GM21576 (cell line): ENCODE measurements at regions not wholly inside any gene's neighbourhood (a gene's known extent, or its start where the extent isn't known, plus 50 kb on each side); places are given as distances from the start of the nearest gene placed in this dataset.

Source experiments
- ATAC-seq: cut with Tn5 transposase; IDR thresholded peaks from one replicate; pipeline ENCODE4 v1.9.1; 2021; ENCODE audit warnings: mild to moderate bottlenecking, moderate library complexity; ENCODE audit not compliant: unreplicated experiment

DNA sequence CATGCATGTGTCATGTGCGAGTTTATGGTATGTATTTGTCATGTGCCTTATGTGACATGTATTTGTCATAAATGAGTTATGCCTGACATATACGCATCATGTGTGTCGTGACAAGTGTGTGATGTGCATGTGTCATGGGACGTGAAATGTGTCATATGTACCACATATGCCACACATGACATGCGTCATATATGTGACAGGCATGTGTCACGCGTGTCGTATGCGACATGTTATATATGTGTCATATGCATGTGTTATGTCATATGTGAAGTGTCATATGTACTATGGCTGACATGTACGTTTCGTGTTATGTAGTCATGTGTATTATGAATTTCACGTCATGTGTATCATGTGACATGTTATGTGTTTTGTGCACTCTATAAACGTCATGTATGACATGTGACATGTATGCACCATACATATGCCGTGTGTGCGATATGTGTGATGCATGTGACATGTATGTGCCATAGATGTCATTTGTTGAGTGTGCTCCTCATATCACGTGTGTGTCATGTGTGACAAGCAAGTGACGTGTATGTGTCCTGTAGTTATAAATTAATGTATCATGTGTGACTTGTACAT lies 2152.3 kb upstream of the PIK3C3 start:
- ATAC-seq: no peak

DNA sequence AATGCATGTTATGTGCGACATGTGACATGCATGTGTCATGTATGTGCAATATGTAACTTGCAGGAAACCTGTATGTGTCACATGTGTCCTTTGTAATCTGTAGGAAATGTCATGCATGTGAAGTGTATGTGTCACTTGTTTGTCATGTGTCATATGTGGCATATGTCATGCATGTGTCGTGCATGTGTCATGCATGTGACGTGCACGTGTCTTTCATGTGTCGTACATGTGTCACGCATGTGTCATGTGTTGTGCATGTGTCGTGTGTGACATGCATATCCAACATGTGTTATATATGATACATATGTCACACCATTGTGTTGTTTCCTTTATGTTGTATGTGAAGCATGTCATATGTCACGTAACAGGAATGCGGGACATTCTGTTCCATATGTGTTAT lies 2153.2 kb upstream of the PIK3C3 start:
- ATAC-seq: no peak

DNA sequence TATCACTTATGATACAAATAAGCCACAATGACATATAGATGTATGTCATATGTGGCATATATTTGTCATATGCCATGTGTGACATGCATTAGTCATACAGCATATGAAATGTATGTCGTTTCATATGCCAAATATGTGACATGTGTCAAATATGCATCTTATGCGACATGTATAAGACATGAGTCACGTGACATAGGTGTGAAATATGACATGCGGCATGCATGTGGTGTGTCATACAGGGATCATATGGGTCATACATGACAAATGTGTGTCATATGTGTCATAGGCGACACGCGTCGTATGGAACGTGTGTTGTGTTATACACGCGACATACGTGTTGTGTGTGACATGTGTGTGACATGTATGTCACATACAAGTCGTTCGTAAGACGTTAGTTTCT lies 2154.0 kb upstream of the PIK3C3 start:
- no peak for ATAC-seq

DNA sequence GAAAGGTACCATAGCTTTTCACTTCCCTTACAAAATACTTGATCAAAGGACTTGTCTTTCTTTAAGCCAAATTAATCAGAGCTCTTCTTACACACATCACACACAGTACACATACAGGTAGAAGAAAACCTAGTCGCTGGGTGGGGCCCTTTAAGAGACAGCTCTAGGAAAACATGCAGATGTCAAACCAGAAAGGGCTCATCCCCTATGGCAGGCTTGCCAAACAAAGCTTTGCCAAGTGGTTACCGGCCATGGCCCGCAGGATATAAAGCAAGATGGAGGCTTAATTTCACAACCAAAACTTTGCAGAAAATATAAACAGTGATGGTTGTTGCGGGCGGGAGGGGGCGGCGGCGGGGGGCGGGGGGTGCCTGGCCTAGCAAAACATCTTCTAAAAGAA lies 2156.0 kb upstream of the PIK3C3 start:
- no peak for ATAC-seq

DNA sequence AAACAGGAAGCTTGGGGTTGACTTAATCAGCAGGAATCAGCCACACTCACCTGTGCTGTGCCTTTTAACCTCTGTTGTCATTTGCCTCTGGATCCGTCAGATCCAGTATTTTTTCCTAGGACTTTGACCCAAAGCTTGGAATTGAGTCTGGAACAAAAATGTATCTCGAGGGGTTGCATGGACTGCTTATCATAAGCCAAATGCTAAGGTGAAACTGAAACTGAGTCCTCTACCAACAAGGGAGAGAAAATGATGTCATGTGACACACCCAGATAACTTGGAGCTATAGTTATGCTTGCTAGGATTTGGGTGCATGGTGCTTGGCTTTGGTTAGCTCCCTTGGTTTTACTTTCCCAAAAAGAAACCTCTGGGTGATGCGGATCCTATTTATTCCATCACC lies 2158.6 kb upstream of the PIK3C3 start:
- ATAC-seq: no peak

DNA sequence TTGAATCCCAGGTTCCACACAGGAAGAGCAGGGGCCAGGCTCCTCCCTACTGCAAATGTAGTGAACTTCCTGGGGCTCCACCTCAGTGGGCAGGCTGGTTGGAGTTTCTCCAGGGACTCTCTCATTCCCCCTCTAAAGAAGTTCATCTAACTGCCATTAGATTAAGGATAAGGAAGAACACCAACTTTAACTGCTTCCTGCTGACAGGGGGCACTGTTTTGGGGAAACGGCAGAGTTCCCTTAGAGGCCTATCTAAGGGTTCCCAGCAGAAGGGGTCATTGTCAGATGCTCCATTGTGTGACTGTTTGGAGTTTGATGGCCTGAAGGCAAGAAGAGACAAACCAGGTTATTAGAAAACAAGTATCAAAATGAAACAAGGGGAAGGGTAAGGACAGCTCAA lies 2159.7 kb upstream of the PIK3C3 start:
- ATAC-seq: no peak

DNA sequence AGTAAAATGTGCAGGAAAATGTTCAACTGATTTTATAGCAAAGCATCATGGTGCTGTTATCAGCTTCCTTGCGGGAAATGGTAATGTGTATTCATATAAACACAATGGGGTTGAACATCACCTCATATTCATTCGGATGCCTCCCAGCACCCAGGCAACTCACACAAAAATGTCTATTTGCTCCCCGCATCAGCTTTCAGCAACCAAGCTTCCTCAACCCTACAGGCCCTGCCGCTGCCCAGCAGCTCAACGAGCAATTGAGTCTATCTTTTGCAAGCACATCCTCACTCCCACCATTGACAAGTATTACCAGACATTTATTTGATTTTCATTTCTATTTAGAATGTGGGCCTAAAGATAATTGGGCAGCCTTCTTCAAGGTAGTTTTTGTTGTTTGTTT lies 2161.4 kb upstream of the PIK3C3 start:
- ATAC-seq: no peak

DNA sequence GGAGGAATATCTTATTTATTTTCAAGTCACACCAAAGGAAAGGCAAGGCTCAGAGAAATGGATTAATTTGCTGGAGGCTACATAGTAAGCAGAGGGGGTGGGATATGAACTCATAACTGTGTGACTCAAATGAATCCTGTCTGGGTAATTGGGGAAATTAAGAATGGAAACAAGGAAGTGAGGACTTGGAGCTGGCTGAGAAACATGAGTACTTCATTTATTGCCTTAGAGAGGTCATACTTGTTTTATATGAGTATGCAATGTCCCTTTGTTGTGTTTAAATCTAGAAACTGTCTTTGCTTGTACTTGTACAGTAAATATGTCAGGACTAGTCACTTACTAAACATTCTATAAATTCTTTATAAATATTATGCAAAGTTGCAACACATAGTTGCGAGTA lies 2166.7 kb upstream of the PIK3C3 start:
- ATAC-seq: no peak

DNA sequence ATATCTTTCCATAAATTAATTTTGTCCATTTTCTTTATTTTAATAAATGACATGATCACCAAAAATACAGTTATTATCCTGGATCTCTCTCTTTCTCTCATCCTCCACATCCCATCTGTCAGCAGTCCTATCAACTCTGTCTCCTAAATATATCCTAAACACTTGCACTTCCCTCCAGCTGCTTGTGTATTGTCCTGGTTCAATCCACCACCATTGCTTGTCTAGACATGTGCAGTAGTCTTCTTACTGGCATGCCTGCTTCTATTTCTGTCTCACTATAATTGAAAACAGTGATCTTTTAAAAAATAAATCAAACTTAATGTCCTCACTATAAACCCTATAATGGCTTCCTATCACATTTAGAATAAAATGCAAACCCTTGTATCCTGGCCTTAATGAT lies 2168.6 kb upstream of the PIK3C3 start:
- no peak for ATAC-seq

DNA sequence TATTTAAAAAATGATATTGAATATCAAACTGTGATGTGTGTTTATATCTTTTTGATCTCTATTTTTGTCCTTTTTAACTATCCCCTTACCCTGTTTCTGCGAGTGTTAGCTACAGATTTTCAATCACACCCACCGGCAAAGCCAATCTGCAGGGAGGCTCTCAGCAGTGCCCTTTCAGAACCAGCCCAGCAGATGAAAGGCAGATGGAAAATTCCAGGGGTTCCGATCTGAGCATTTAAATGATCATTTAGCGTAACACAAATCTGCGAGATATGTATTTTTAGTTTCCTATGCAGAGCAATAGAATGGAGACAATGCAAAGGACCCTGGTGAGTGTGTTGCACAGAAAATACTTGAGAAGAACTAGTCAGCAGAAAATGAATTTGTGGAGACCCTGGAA lies 2170.5 kb upstream of the PIK3C3 start:
- no peak for ATAC-seq

DNA sequence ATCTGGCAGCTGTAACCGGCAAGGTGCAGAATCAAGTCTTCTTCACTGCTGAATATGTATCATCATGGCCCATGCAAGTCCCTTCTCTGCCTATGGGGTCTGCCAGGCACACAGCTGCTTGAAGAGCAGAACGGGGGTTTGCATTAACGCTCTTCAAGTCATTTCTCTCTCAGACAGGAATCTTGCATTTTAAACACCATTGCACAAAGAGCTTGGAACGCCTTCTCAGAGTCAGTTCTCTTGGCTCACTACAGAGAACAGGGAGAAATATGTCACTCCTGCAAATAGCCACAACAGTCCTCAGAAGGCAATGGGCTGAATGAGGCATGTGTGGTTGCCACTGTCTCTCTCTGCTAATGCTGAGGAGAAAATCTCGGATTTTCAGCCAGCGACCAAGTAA lies 2173.5 kb upstream of the PIK3C3 start:
- ATAC-seq: no peak

DNA sequence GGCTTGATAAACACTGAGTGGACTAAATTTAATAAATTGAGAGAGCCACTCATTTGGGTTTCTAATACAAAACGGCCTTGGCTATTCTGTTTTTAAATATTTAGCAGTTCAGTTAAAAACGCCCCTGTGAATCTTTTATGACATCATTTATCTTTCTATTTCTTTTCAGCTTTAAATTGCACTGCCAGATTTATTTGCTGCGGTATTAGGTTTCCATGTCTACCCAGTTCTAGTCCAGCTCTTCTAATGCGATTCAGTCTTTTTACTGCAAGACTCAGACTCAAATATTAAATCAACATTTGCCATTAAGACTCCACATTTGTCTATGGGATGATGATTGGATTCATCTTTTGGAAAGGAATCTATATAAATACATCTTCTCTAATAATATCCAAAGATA lies 2174.3 kb upstream of the PIK3C3 start:
- ATAC-seq: no peak

DNA sequence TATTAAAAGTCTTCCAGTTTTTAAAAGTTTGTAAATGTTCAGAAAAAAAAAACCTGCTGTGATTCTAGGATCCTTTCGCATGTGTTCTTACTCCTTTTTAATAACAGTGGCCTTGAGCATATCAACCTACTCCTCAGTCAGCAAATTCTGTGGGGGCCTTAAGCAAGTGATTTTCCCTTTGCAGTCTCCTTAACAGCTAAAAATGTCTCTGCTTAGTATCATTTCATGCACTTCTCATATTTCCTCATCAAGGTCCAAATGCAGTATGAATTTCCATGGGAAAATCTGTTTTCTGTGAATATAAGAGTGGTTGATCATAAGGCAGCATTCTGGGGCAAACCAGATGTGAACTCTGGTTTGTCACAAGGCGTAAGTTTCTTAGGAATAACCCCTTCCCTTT lies 2175.1 kb upstream of the PIK3C3 start:
- no peak for ATAC-seq

DNA sequence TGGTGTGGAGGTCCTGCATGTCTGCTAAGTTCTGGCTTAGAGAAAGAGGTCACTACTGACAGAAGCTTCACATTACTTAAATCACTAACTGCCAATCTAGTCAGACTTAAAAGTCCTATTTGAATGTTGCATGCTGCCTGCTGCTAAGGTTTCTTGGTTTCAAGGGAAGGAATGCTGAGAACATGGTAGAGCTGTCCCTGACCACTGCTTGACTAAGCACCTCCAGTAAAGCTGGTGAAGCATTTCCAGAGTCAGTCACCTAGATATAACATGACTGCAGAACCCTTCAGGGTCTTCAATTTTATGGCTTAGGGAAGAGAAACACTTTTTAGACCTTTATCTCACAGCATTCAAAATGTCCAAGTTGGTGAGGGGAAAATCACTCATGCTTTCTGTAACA lies 2178.3 kb upstream of the PIK3C3 start:
- ATAC-seq: no peak

DNA sequence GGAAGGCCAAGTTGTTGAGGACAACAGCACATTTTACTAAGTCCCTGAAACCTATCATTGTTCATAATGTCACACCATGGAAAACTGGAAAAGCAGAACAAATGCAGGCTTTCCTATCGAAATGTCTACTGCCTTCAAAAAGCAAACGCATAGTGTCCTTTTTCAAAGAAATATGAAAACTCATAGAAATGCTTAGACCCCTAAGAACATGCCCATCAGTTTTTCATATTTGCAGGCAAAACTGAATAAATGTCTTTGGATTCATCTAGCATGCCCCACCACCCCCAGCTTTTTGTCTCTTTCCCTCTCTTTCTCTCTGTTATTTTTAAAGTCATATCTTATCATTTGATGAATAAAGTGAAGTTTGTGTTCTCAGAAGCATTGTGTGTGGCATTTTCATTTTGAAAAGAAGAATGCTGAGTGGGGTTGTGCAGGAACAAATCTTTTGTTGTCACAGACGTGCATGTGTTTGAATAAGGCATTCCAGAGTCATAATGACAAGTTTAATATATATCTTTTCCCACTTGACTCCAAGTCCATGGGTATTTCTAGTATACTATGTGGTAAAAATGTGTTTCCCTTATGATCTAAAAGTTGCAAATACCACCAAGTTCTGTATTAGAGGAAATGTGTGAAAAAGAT lies 2180.0 kb upstream of the PIK3C3 start:
- no peak for ATAC-seq

DNA sequence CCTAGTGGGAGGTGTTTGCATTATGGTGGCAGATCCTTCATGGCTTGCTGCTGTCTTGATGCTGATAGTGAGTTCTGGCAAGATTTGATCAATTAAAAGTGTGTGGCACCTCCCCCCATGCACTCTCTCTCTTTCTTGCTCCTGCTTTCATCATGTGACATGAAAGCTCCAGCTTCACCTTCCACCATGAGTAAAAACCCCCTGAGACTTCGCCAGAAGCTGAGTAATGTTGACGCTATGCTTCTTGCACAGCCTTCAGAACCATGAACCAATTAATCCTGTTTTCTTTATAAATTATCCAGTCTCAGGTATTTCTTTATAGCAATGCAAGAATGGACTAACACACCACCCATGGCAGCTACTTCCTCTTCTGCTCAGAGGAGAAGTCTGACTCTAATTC lies 2181.4 kb upstream of the PIK3C3 start:
- ATAC-seq: no peak

DNA sequence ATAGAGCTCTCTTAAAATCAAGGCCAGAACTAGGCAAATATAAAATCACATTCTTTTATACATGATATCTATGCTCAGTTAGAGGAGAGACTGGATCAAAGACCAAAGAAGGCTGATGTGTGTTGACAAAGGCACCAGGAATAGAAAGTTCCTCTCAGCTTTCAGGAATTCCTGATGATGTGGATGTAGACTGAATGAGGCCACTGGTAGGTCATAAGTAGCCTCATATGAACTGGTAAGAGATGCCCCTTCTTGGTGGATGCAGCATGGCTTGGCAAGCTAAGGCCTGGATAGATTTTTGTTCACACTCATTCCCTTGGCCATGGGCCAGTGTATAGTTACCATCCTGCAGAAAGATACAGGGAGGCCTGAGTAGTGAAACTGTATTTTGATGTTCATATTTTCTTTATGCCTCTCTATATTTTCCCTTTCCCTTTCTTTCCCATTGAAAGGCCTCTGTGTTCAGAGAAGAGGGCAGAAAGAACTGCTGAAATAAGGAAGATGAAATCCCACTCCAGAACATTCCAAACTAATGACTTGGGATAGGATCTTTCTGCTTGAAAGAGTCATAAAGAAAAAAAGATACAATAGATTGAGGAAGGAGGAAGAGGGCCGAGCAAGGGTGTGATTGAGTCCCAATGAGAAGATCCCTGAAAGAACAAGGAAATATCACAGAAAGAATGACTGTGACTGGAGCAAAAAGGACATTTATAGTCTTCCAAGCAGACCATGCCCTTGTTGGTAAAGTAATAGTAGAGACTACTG lies 2182.7 kb upstream of the PIK3C3 start:
- ATAC-seq: no peak

DNA sequence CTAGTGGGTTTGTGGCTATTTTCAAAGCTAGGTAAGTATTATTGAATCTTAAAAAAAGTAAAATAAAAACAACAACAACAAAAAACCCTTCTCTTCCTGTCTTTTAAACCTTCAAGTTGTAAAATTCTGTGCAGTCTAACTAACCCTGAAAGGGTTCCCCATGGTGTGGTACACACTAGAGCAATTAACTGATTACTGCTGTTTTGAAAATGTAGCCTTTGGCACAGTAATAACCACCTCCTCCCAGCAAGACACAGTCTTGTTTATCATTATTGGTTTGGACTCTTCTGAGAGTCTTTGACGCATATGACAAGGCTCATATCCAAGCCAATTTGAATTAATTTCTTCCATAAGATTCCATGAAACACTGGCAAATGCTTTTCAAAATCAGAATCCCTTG lies 2184.6 kb upstream of the PIK3C3 start:
- no peak for ATAC-seq

DNA sequence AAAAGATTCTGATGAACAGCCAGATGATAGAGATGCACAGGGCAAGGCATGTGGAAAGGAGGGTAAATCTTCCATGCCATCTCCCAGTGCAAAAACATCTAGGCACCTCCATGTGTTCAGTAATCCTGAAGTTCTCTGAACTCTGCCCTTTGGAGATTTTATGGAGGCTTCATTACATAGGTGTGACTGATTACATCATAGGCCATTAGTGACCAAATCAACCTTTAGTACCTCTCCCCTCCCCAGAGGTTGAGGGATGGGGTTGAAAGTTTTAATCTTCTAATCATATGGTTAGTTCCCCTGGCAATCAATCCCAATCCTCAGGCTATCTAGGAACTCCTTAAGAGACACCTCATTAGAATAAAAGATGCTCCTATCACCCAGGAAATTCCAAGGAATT lies 2190.2 kb upstream of the PIK3C3 start:
- ATAC-seq: no peak

DNA sequence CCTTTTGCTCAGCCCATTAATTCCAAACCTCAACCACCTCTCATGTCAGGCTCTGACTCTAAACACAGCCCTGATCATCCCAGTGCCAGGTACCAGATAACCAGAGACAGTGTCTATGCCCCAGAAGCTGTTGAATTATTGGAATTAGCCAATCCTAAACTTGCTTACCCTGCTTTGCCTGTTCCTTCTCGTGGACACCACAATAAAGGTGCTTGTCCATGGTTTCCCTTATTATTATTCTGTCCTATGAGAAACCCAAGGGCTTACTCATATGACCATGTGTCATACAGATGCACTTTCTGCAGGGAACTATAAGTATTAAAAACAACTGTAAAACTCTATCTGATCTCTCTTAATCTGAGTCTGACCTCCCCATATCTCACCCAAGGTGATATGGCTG lies 2193.8 kb upstream of the PIK3C3 start:
- ATAC-seq: no peak

DNA sequence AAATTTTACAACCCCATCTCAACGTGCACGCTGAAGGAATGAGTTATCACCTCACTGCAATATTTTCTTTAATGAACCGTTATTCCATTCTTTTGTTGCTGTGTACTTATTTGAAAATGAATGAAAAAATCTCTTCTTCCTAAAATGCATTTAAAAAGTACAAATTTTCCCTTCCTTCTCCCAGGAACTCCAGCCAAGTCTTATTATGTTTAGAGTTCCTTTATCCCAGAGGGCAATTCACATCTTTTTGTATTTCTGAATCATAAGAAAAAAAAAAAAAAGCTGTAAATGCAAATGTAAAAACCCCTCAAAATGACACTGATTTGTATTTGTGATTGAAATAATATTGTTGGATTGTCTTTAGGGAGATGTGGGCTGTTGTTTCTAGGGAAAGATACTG lies 2194.3 kb upstream of the CELF4 start:
- no peak for ATAC-seq

DNA sequence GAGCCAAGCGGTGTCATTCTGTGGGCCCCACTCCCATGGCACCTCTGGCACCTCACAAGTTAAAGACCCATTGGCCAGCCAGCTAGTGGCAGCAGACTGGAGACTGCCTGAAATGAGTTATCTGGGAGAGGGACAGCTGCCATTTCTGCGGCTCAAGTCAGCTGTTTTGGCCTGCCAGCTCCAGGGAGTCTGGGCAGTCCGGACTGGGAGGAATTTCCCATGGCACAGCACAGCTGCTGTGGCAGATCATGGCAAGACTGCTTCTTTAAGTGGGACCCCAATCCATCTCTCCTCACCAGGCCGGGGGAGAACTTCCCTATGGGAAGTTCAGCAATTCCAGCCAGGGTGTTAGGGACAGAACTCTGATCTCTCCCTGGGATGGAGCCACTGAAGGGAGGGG lies 2187.6 kb upstream of the CELF4 start:
- ATAC-seq: no peak

DNA sequence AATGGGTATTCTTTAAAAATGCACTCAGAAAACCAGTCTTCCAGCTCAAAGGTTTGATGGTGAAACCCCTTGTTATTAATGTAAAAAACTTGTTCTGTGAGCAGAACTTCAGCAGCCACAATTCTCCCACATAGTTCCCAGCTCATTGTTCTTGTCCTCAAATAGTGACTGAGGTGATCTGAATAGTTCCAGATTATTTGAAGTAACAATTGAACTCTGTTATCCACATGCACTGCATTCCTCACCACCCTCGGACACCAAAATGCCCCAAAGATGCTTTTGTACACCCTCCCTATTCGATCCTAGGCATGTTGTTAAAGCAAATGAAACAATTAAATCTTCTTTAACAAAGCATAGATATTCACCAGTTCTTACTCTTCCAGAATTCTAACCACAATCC lies 2186.8 kb upstream of the CELF4 start:
- ATAC-seq: no peak
